NCI-H1048 (cell line): ENCODE measurements at regions not wholly inside any gene's neighbourhood (a gene's known extent, or its start where the extent isn't known, plus 50 kb on each side); places are given as distances from the start of the nearest gene placed in this dataset.
"Not testable (repeated sequence)": the region's sequence is repeated elsewhere in the genome, so short reads cannot be mapped to it uniquely, and the experiment has no call there.

Experiments
- DNase-seq: peaks from one replicate; lab custom pipeline; 2025; lab: John Stamatoyannopoulos, UW

GRCh38 chr17:14427900-14428647, 127.2 kb downstream of the HS3ST3B1 start:
- no peak for DNase-seq

GRCh38 chr17:14423156-14423555, 122.3 kb downstream of the HS3ST3B1 start:
- DNase-seq, result not testable (repeated sequence)

- no peak for DNase-seq
Measured at GRCh38 chr17:14417336-14417735, 116.5 kb downstream of the HS3ST3B1 start.

GRCh38 chr17:14409292-14409691, 108.4 kb downstream of the HS3ST3B1 start:
- no peak for DNase-seq

DNA sequence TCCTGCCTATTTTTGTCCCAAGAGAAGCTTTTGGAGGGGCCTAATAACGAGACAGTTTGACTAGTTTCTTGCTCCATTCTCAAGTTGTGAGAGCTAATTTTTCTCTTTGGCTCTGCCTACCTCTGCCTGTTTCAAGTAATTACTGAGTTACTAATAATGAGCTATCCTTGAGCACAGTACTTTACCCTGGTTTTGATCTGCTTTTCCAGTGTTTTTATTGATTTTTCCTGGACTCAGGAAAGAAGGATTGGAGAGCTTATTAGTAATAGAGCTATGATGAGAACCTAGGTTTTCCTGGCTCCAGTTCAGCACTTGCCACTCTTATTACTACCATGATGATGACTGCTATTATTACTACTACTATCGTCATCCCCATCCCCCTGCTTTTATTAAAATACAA, 106.7 kb downstream of the HS3ST3B1 start:
- no peak for DNase-seq

DNA sequence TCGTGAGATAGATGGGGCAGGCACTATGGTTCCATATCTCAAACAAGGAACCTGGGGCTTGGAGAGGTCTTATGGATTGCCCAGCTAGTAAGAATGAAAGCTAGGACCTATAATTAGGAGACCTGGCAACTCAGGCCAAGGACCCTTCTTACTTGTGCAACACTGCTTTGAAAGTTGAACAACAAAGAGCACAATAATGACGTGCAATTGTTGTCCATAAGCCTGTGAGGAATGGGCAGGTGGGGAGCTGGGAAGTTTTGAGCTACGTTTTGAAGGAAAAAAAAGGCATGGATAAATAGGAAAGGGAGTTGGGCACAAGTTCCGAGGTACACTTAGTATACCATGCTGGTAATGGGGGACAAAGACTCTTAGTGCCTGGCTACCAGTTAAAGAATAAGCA, 104.3 kb downstream of the HS3ST3B1 start:
- no peak for DNase-seq
